ENCODE measurements at regions not wholly inside any gene's neighbourhood (a gene's known extent, or its start where the extent isn't known, plus 50 kb on each side); places are given as distances from the start of the nearest gene placed in this dataset.
"Not testable (repeated sequence)": the region's sequence is repeated elsewhere in the genome, so short reads cannot be mapped to it uniquely, and the experiment has no call there.

GRCh38 chr7:150039061-150039460 lies 165.3 kb downstream of the ATP6V0E2 start:
- TF ChIP-seq TAF1 (conservative IDR thresholded peaks at IDR 0.05); RAD21 (IDR thresholded peaks at IDR 0.05); CTCF (IDR thresholded peaks at IDR 0.05; ENCODE audit: low read depth, low read length, missing input control); JUND (IDR thresholded peaks at IDR 0.05); GABPA (IDR thresholded peaks at IDR 0.05 in 1 of 2, conservative IDR thresholded peaks at IDR 0.05 in 1 of 2); YY1 (IDR thresholded peaks at IDR 0.05): not testable (repeated sequence)
- TF ChIP-seq, protein P1, sequence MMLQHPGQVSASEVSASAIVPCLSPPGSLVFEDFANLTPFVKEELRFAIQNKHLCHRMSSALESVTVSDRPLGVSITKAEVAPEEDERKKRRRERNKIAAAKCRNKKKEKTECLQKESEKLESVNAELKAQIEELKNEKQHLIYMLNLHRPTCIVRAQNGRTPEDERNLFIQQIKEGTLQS (IDR thresholded peaks at IDR 0.05) = not testable (repeated sequence)
- TF ChIP-seq, protein P2, sequence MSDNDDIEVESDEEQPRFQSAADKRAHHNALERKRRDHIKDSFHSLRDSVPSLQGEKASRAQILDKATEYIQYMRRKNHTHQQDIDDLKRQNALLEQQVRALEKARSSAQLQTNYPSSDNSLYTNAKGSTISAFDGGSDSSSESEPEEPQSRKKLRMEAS (IDR thresholded peaks at IDR 0.05) = not testable (repeated sequence)
- TF ChIP-seq, protein P3, sequence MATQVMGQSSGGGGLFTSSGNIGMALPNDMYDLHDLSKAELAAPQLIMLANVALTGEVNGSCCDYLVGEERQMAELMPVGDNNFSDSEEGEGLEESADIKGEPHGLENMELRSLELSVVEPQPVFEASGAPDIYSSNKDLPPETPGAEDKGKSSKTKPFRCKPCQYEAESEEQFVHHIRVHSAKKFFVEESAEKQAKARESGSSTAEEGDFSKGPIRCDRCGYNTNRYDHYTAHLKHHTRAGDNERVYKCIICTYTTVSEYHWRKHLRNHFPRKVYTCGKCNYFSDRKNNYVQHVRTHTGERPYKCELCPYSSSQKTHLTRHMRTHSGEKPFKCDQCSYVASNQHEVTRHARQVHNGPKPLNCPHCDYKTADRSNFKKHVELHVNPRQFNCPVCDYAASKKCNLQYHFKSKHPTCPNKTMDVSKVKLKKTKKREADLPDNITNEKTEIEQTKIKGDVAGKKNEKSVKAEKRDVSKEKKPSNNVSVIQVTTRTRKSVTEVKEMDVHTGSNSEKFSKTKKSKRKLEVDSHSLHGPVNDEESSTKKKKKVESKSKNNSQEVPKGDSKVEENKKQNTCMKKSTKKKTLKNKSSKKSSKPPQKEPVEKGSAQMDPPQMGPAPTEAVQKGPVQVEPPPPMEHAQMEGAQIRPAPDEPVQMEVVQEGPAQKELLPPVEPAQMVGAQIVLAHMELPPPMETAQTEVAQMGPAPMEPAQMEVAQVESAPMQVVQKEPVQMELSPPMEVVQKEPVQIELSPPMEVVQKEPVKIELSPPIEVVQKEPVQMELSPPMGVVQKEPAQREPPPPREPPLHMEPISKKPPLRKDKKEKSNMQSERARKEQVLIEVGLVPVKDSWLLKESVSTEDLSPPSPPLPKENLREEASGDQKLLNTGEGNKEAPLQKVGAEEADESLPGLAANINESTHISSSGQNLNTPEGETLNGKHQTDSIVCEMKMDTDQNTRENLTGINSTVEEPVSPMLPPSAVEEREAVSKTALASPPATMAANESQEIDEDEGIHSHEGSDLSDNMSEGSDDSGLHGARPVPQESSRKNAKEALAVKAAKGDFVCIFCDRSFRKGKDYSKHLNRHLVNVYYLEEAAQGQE (IDR thresholded peaks at IDR 0.05) = not testable (repeated sequence)

All from liver (tissue), 3 donors.